Ascending aorta (tissue), 2 donors: ENCODE measurements at regions not wholly inside any gene's neighbourhood (a gene's known extent, or its start where the extent isn't known, plus 50 kb on each side); places are given as distances from the start of the nearest gene placed in this dataset.

Experiments used
- DNase-seq, 2 donors: peaks; one replicate each; pipeline ENCODE4 v3.0.0-alpha.2; 2019; ENCODE audit warnings: low spot score in 2 of 2
- H3K27ac ChIP-seq, 2 donors: fragments of 200-600 bp; sonication (generic); one replicate each; pipeline ENCODE4 v1.5.1; 2016 to 2017; ENCODE audit warnings: mild to moderate bottlenecking in 1 of 2
- H3K27me3 ChIP-seq: fragments of 200-600 bp; sonication (generic); one replicate; pipeline ENCODE4 v1.5.1; 2017
- H3K36me3 ChIP-seq, 2 donors: fragments of 200-600 bp; sonication (generic); one replicate each; pipeline ENCODE4 v1.5.1; 2016
- H3K4me1 ChIP-seq, 2 donors: fragments of 200-600 bp; sonication (generic); one replicate each; pipeline ENCODE4 v1.5.1; 2016 to 2017; ENCODE audit warnings: mild to moderate bottlenecking in 1 of 2
- H3K4me3 ChIP-seq, 2 donors: fragments of 200-600 bp; sonication (generic); one replicate each; pipeline ENCODE4 v1.5.1; 2016 to 2017; ENCODE audit warnings: mild to moderate bottlenecking in 1 of 2
- H3K9me3 ChIP-seq, 2 donors: fragments of 200-600 bp; sonication (generic); one replicate each; pipeline ENCODE4 v1.5.1; 2016
- intact Hi-C: fragments of 100-400 bp; cut with DNase I; formaldehyde crosslinking; loops from one replicate; pipeline ENCODE4 v1.15.1; 2023
- TF ChIP-seq, protein P1 (sequence below), 3 experiments: fragments of 200-600 bp in 2 of 3; fragments of 450-650 bp in 1 of 3; sonication (generic) in 2 of 3; IDR thresholded peaks; one replicate each; pipeline ENCODE4 v1.5.1; 2016 to 2019; ENCODE audit warnings: antibody characterized with exemption in 3 of 3, mild to moderate bottlenecking in 1 of 3, moderate library complexity in 1 of 3

DNA sequence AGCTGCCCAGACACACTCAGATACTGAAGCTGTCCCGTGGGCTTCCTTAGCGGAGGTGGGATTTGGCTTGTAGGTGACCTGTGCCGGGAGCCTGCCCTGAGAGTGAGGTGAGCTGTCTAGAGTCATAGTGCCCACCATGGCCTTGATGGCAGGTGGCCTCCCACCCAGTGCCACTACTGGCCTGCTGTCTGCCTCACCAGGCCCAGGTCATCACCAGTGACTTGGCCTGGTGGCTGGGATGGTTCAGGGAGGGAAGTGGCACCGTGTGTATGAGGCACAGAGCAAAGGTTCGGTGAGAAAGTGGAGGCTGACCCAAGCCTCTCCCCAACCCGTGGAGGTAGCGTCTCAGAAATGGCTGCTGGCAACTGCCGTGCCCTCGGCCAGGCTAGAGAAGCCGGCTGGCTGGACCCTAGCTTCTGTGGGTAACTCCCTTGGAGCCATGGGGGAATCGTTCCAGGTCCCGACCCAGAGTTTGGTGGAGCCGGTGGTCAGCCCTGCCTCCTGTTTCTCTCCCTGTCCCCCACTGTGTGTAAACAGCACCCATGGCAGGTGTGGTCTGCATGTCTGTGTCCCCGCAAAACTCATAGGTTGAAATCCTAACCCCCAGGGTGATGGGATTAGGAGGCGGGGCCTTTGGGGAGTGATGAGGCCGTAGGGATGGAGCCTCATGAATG lies 155.4 kb upstream of the C1orf174 start:
- intact Hi-C loops = no loop called here
- no peaks in the 10 kb centered on the region for H3K36me3 ChIP-seq
- no peak overlapping the region for H3K27ac ChIP-seq
- peak in 1 of 2 donors; percentile 44 for DNase-seq
- H3K4me1 ChIP-seq = no peaks in the 10 kb centered on the region
- TF ChIP-seq, protein P1, sequence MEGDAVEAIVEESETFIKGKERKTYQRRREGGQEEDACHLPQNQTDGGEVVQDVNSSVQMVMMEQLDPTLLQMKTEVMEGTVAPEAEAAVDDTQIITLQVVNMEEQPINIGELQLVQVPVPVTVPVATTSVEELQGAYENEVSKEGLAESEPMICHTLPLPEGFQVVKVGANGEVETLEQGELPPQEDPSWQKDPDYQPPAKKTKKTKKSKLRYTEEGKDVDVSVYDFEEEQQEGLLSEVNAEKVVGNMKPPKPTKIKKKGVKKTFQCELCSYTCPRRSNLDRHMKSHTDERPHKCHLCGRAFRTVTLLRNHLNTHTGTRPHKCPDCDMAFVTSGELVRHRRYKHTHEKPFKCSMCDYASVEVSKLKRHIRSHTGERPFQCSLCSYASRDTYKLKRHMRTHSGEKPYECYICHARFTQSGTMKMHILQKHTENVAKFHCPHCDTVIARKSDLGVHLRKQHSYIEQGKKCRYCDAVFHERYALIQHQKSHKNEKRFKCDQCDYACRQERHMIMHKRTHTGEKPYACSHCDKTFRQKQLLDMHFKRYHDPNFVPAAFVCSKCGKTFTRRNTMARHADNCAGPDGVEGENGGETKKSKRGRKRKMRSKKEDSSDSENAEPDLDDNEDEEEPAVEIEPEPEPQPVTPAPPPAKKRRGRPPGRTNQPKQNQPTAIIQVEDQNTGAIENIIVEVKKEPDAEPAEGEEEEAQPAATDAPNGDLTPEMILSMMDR (IDR thresholded peaks at IDR 0.05) = no peak
- H3K4me3 ChIP-seq = no peak overlapping the region
- no peaks in the 10 kb centered on the region for H3K9me3 ChIP-seq
- no peaks in the 10 kb centered on the region for H3K27me3 ChIP-seq

DNA sequence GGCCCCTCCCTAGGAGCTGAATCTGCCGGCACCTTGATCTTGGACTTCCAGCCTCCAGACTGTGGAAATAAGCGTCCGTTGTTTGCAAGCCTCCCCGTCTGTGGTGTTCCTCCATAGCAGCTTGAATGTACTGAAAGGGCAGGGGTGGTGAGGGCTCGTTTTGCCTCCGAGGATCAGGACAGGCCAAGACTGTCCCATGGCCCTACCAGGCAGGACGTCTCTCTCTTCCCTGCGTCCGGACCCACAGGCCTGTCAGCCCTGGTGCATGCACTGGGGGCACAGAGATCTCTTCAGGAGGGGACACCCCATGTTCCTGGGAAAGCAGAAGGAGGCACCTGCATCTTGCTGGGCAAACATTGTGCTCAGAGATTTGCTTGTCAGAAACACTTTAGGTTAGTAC lies 156.3 kb upstream of the C1orf174 start:
- Histone ChIP-seq H3K27me3 (no peaks in the 10 kb centered on the region), H3K4me3 (no peak overlapping the region), H3K9me3 (no peaks in the 10 kb centered on the region), H3K4me1 (no peaks in the 10 kb centered on the region), H3K36me3 (no peaks in the 10 kb centered on the region), H3K27ac (no peak overlapping the region)
- TF ChIP-seq, protein P1 (IDR thresholded peaks at IDR 0.05) = no peak
- intact Hi-C loops = no loop called here
- DNase-seq = peak in 1 of 2 donors; percentile 13

DNA sequence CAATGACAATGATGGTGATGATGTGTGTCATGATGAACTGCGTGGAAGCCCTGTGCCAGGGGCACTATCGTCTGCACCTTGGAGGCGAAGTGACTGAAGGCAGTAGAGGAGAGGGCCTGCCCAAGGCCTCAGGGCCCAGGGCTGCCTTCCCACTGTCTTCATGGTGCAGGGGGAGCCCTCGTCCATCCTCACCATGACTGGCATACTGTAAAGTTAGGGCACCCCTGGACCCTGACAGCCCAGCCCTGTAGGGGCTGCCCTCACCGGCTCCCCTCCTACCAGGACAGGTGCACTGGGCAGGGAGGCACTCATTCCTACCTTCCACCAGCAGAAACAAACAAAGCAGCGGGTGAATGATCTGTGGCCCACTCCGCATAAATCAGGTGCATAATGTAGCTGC lies 156.9 kb upstream of the C1orf174 start:
- no peaks in the 10 kb centered on the region for H3K36me3 ChIP-seq
- no peak overlapping the region for H3K4me3 ChIP-seq
- H3K9me3 ChIP-seq = no peaks in the 10 kb centered on the region
- intact Hi-C loops = no loop called here
- TF ChIP-seq, protein P1 (IDR thresholded peaks at IDR 0.05) = no peak
- peak in 1 of 2 donors; percentile 44 for DNase-seq
- no peaks in the 10 kb centered on the region for H3K27me3 ChIP-seq
- no peaks in the 10 kb centered on the region for H3K4me1 ChIP-seq
- no peak overlapping the region for H3K27ac ChIP-seq

DNA sequence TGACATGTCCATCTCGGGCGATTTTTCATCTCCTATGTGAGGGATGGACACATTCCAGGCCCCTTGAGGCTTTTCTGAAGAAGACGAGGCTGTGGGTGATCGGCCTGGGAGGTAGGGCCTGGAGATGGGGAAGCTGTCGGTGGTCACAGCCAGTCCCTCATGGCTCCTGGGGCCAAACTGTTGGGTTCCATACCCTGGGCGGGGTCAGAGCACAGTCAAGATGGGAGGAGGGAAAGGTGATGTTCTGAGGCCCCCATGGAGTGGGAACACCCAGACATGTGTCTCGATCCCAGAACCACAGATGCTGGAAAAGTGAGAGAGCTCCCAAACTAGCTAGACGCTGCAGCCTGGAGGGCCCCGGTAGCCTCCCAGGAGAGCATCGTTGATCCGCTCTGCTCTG lies 157.5 kb upstream of the C1orf174 start:
- TF ChIP-seq, protein P1 (IDR thresholded peaks at IDR 0.05) = no peak
- Histone ChIP-seq H3K36me3 (no peaks in the 10 kb centered on the region), H3K27ac (no peak overlapping the region), H3K4me3 (no peak overlapping the region), H3K9me3 (no peaks in the 10 kb centered on the region), H3K4me1 (no peaks in the 10 kb centered on the region), H3K27me3 (no peaks in the 10 kb centered on the region)
- no peak for DNase-seq
- intact Hi-C loops = no loop called here

DNA sequence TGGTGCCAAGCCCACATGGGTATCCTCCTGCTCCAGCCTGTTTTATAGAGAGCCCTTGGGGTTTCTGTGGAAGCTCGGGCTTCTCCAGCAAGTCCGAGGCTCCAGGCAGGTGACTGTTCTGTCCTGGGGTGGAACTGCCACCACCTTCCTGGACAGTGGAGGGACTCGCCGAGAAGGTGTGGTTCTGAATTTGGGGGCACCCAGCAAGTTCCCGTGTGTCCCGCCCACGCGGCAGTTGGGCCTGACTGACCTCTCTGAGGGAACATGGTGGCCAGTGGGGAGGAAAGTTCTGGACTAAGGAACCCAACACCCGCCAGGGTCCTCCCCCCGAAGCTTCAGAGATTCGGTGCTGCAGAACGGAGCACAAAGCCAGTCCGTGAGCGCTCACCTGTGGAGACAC lies 158.1 kb upstream of the C1orf174 start:
- H3K4me3 ChIP-seq = no peak overlapping the region
- no peaks in the 10 kb centered on the region for H3K36me3 ChIP-seq
- intact Hi-C loops = no loop called here
- TF ChIP-seq, protein P1 (IDR thresholded peaks at IDR 0.05) = no peak
- H3K27me3 ChIP-seq = no peaks in the 10 kb centered on the region
- H3K9me3 ChIP-seq = no peaks in the 10 kb centered on the region
- no peak overlapping the region for H3K27ac ChIP-seq
- DNase-seq = peak in 1 of 2 donors; percentile 43
- H3K4me1 ChIP-seq = no peaks in the 10 kb centered on the region

DNA sequence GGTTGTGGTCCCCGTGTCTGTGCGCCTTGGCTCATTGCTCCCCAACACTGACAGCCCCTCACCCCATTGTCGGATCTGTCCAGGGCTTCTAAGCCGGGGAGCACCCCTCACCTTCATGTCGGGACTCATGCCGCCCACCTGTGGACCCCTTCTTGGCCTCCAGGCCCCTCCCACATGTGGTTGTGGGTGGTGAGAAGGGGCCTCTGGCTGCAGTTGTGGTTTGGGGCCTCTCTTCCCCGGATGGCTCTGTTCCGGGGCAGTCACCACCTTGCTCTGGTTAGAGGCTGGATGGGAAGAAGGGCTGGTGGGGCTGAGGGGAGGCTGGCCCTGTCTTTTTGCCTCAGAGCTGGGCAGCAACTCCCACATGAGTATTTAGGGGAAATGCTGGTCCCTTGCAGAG lies 158.6 kb upstream of the C1orf174 start:
- no peaks in the 10 kb centered on the region for H3K27me3 ChIP-seq
- H3K36me3 ChIP-seq = no peaks in the 10 kb centered on the region
- intact Hi-C loops = no loop called here
- TF ChIP-seq, protein P1 (IDR thresholded peaks at IDR 0.05) = no peak
- no peak overlapping the region for H3K27ac ChIP-seq
- H3K4me1 ChIP-seq = no peaks in the 10 kb centered on the region
- no peak overlapping the region for H3K4me3 ChIP-seq
- H3K9me3 ChIP-seq = no peaks in the 10 kb centered on the region
- DNase-seq = peak in 1 of 2 donors; percentile 33
